Epithelial cell of esophagus (primary cell): ENCODE measurements at regions not wholly inside any gene's neighbourhood (a gene's known extent, or its start where the extent isn't known, plus 50 kb on each side); places are given as distances from the start of the nearest gene placed in this dataset.

Experiments used
- DNase-seq: peaks from one replicate; pipeline ENCODE4 v3.0.0; 2010; ENCODE audit warnings: low read depth
- H3K4me3 ChIP-seq: 2 replicates; pipeline ENCODE4 v1.5.1; 2011; ENCODE audit warnings: mild to moderate bottlenecking, low read length, control low read depth
- TF ChIP-seq, protein P1 (sequence below): IDR thresholded peaks from 2 replicates; pipeline ENCODE4 v1.5.1; 2011; ENCODE audit warnings: low read depth, mild to moderate bottlenecking, low read length, control low read depth, inconsistent platforms; ENCODE audit not compliant: insufficient read depth; ENCODE audit errors: missing control alignments

DNA sequence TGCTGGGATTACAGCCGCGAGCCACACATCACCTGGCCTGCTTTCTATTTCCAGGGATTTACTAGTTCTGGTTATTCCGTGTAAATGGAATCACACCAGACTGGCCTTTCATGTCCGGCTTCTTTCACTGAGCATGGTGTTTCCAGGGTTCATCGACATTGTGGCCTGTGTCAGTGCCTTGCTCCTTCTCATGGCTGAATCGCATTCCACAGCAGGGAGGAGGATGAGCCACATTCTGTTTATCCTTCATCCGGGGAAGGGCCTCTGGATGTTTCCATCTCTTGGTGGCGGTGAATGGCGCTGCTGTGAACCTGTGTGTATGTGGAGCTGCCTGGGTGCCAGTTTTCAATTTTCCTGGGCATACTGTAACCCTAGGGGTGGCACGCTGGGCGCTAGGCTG lies 58.7 kb upstream of the RNU6ATAC start:
- DNase-seq, result no peak
- H3K4me3 ChIP-seq, result no peak overlapping the region
- TF ChIP-seq, protein P1, sequence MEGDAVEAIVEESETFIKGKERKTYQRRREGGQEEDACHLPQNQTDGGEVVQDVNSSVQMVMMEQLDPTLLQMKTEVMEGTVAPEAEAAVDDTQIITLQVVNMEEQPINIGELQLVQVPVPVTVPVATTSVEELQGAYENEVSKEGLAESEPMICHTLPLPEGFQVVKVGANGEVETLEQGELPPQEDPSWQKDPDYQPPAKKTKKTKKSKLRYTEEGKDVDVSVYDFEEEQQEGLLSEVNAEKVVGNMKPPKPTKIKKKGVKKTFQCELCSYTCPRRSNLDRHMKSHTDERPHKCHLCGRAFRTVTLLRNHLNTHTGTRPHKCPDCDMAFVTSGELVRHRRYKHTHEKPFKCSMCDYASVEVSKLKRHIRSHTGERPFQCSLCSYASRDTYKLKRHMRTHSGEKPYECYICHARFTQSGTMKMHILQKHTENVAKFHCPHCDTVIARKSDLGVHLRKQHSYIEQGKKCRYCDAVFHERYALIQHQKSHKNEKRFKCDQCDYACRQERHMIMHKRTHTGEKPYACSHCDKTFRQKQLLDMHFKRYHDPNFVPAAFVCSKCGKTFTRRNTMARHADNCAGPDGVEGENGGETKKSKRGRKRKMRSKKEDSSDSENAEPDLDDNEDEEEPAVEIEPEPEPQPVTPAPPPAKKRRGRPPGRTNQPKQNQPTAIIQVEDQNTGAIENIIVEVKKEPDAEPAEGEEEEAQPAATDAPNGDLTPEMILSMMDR, result no peak

DNA sequence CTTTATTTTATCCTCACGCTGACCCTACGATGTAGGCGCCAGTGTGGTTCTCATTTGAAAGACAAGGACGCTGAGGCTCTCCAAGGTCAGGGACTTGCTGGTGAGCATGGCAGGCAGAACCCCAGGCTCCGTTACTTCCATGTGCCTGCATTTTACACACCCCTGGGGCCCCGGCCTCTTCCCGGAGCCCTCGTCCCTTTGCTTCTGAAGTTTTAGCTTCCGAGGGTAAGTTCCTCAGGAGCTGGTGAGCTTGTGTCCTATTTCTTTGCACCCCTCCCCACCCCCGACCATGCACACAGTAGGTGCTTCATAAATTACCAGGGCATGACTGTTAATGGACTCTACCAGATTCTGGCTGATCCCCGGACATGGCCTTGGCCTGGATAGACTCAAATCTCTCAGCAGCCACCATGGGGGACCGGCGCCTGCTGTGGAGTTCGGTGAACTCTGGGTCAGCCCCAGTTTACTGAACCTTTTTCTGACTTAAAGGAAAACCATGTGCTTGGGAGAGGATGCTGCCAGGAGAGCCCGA lies 59.3 kb upstream of the RNU6ATAC start:
- H3K4me3 ChIP-seq, result no peak overlapping the region
- TF ChIP-seq, protein P1, result no peak
- no peak for DNase-seq

DNA sequence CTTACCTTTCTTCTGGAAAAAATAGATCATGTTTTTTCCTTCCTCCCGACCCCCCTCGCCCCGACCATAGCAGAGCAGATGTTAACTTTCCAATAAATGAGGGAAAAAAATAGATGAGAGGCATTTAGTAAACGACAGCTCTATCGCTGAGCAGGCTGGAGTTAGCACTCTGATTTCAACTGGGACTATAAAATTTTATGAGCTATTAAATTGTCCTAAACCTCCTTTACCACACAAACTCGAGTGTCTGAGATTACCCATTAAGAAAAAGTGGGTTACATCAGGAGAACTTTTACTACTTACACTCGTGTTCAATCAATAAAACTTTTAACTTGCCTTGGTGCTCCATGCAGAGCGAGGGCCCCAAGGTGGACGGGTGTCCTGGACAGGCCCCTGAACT lies 59.8 kb upstream of the RNU6ATAC start:
- DNase-seq, result no peak
- TF ChIP-seq, protein P1, result no peak
- H3K4me3 ChIP-seq, result no peak overlapping the region

- H3K4me3 ChIP-seq, result no peak overlapping the region
- no peak for DNase-seq
- TF ChIP-seq, protein P1, result no peak
Observed at GRCh38 chr9:134224567-134225093, 60.3 kb upstream of the RNU6ATAC start.

GRCh38 chr9:134225186-134225585 lies 60.8 kb upstream of the RNU6ATAC start:
- TF ChIP-seq, protein P1, result no peak
- DNase-seq, result no peak
- no peak overlapping the region for H3K4me3 ChIP-seq

- TF ChIP-seq, protein P1, result no peak
- H3K4me3 ChIP-seq, result no peak overlapping the region
Observed at GRCh38 chr9:134225816-134226215, 61.5 kb upstream of the RNU6ATAC start.

More at GRCh38 chr9:134225816-134226215, 61.5 kb upstream of the RNU6ATAC start:
- no peak for DNase-seq
